Ovary (tissue), 3 donors: ENCODE measurements at regions not wholly inside any gene's neighbourhood (a gene's known extent, or its start where the extent isn't known, plus 50 kb on each side); places are given as distances from the start of the nearest gene placed in this dataset.

Experiments used
- CTCF ChIP-seq, 3 donors: fragments of 450-650 bp in 2 of 3; fragments of 200-600 bp in 1 of 3; IDR thresholded peaks; one replicate each; pipeline versions ENCODE4 v1.5.1 to v1.8.0; 2016 to 2022; ENCODE audit warnings: antibody characterized with exemption in 3 of 3, mild to moderate bottlenecking in 1 of 3
- EP300 ChIP-seq: sonication (generic); formaldehyde crosslinking; IDR thresholded peaks from one replicate; pipeline ENCODE4 v1.6.1; 2017; ENCODE audit warnings: antibody characterized with exemption
- POLR2A ChIP-seq: fragments of 450-650 bp; IDR thresholded peaks from one replicate; pipeline ENCODE4 v1.6.1; 2017; ENCODE audit warnings: antibody characterized with exemption, mild to moderate bottlenecking, moderate library complexity
- donor health status: DM: no; HTN: no; CAD: no.

- TF ChIP-seq POLR2A = no peak
- TF ChIP-seq CTCF (IDR thresholded peaks at IDR 0.05) = no peak
- TF ChIP-seq EP300 = no peak
These were observed 170.1 kb downstream of the HAUS1 start for GRCh38 chr18:46274266-46274665.
